HL-60 (cell line): ENCODE measurements at regions not wholly inside any gene's neighbourhood (a gene's known extent, or its start where the extent isn't known, plus 50 kb on each side); places are given as distances from the start of the nearest gene placed in this dataset.

Source experiments
- CTCF ChIP-seq: IDR thresholded peaks from one replicate; pipeline ENCODE4 v1.5.1; 2011; ENCODE audit warnings: low read length, control low read depth, inconsistent platforms; ENCODE audit not compliant: insufficient read depth
- GABPA ChIP-seq: IDR thresholded peaks from 2 replicates; pipeline ENCODE4 v1.6.1; 2012; ENCODE audit warnings: low read depth
- POLR2AphosphoS5 ChIP-seq: IDR thresholded peaks from 2 replicates; pipeline ENCODE4 v1.6.1; 2012; ENCODE audit warnings: low read depth

GRCh38 chr6:166683477-166683876 lies 56.4 kb upstream of the RPS6KA2 start:
- TF ChIP-seq CTCF (no peak), POLR2AphosphoS5 (no peak), GABPA (no peak)
